ENCODE measurements at regions not wholly inside any gene's neighbourhood (a gene's known extent, or its start where the extent isn't known, plus 50 kb on each side); places are given as distances from the start of the nearest gene placed in this dataset.
A peak's percentile ranks its signal among the peaks of the same experiment; 100 is the strongest.

DNA sequence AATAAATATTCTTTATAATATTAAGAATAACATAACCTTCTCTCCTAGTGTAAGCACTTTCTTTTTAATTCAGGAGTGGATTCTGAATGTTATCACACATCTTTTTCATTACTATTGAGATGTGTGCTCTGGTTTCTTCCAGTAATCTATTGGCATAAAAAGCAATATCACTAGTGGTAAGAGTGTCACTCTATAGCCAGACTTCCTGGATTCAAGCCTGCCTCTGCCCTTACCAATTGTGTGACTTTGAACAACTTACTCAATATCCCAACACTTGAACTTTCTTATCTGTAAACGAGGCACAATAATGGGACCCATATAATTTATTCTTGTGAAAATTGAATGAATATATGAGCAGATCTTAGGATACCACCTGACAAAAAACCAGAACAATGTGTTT lies 71.0 kb downstream of the SEM1 start:
- DNase-seq: no peak

DNA sequence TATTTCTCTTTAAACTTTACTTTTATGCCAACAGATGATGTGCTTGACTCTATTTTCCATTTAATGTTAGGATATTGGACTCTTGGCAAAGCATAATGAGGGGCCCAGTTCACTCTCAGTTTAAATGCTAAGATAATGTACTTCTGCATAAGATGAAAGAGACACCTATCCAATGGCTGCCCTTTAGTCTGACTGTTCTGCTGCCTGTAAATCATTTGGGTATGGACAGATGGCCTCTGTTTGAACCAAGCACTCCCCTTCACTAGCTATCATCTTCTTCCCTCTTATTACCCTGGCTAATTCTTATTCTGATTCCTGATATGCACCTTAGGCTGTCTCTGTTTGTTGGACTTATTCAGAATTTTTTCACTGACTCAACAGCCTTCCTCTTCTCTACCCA lies 72.1 kb downstream of the SEM1 start:
- DNase-seq: no peak

DNA sequence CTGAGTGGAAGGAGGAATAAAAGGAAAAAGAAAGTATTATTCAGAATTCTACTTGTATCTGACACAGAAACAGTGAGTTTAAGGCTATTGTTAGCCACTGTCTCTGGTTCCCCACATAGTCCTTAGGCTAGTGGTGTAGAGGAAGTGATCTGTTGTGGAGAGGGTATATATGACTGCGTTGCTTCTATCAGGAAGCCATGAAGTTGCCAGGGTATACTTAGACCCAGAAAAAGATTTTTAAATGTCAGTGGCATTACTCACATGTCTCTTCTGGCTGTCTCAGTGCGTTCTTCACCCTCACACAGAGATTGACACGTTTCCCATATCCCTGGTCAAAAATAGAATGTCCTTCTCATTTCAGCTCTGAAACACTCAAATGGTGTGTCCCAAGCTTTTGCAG lies 72.7 kb downstream of the SEM1 start:
- DNase-seq: peak in 1 of 2 experiments; percentile 16

- no peak for DNase-seq
Observed at GRCh38 chr7:96636342-96636860, 73.2 kb downstream of the SEM1 start.

- no peak for DNase-seq
Observed at GRCh38 chr7:96629884-96630283, 79.8 kb downstream of the SEM1 start.

- no peak for DNase-seq
Observed at GRCh38 chr7:96624954-96625353, 84.7 kb downstream of the SEM1 start.

GRCh38 chr7:96621932-96622331 lies 87.7 kb downstream of the SEM1 start:
- no peak for DNase-seq

DNA sequence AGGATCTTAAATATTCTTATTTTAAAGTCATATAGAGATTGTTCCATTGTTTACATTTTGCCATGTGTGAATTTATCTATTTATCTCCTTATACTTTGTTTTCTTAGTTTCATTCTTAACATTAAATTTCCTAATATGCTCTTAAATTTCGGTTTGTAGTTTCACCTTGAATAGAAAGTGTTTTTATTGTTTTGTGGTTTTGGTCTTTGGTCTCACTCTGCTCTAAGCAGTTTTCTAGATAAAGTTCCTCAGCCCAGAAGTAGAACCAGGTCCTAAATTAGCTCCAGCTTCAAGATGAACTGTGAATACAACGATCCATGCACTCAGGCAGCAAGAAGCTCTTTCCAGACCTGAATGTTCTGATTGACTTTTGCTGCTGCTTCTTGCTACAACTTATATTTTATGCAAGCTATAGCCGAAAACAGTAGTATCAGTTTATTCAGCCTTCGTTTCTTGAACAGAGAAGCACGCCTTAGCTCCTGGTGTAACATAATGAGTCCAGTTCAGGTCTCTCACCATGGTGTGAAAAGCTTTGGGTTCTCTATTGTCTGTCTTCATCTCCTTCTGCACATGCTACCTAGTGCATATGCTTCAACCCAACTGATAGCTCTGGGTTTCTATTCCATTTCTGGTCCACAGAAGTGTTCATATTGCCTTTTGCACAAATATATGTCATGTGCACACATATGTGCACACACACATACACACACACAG lies 95.3 kb downstream of the SEM1 start:
- no peak for DNase-seq

DNA sequence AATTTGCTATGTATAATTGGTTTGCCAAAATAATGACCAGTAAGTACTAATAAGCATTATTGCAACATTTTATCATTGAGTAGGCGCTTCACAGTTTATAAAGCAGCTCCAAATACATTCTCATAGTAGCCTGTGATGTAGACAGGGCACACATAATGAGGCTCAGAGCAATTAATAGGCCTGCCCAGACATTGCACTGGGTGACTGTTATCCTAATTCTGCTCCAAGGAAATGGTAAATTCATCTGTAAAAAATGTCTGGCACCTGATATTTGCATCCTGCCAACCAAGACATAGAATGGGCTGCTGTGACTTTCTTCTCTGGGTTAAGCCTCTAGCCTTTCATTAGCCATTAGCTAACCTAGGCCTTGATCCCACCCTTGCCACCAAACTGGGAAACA lies 97.6 kb downstream of the SEM1 start:
- DNase-seq: no peak

GRCh38 chr7:96605045-96605716 lies 104.5 kb downstream of the SEM1 start:
- DNase-seq: no peak

- no peak for DNase-seq
Observed at GRCh38 chr7:96599288-96599936, 110.2 kb downstream of the SEM1 start.

- no peak for DNase-seq
Observed at GRCh38 chr7:96598421-96598820, 111.2 kb downstream of the SEM1 start.

GRCh38 chr7:96596120-96596826 lies 113.4 kb downstream of the SEM1 start:
- DNase-seq: peak; percentile 1 to 7

GRCh38 chr7:96591900-96592676 lies 117.6 kb downstream of the SEM1 start:
- DNase-seq: no peak

DNA sequence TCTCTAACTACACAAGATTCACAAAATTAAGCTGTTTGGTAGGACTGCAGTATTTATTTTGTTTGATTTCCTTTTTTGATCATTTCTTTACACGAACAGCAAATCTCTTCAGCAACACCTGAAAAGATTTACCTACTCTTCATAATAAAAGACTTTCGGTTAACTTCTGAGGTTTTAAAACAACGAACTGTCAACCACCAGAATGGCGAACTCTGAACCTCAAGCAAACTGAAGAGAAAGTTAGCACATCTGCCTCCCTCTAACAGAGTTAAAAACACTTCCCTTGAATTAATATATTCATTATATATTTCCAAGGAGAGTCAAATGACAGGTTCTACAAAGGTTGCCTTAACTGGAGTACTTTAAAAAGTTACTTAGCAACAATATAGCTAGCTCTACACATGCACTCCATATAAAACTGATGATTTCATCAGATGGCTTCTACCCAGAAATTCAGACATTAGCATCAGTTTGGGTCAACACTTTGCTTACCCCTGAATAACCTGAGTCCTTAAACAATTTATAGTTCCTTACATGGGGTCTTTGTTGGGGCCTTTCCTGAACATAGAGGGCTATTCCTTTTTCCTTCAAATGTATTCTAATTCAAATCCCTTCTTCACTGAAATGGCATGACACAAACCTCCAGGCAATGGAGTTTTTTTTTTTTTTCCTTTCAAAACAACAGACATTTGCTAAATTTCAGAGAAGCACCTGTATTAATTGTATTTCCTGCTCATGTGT lies 118.3 kb downstream of the SEM1 start:
- no peak for DNase-seq

- no peak for DNase-seq
Observed at GRCh38 chr7:96589038-96589437, 120.6 kb downstream of the SEM1 start.

DNA sequence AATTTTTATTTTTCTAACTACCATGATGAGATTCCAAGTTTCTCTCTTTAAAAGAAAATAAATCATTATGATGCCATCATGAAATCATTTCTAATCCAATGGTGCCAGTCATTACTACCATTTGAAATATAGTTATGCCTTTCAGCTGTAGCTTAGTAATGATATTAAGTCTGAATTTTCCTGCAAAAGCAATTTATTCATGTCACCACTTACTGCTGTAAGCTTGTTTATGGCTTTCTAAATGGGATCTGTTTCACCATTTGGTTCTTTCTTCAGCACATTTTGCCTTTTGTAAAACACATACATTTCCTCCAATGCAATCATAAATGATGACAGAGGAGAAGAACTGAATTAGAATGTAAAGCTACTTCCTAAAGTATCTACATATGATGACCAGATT lies 130.5 kb downstream of the SEM1 start:
- no peak for DNase-seq

DNA sequence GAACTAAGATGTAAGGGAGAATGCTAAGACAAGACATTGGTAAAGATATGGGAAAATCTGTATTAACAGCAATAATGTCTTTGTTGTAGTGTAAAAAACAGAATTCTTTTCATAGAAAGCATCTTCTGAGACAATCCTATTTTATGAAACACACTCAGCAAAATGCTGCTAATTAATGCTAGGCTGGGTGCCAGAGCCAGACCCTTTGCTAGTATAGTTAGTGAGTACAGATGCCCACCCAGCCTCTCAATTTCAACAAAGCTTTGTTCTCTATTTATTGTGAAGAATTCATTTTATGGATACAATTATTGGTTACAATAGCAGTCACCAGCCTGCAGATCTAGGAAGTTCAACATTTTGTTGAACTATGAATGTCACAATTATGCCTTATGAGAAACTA lies 131.0 kb downstream of the SEM1 start:
- no peak for DNase-seq

DNA sequence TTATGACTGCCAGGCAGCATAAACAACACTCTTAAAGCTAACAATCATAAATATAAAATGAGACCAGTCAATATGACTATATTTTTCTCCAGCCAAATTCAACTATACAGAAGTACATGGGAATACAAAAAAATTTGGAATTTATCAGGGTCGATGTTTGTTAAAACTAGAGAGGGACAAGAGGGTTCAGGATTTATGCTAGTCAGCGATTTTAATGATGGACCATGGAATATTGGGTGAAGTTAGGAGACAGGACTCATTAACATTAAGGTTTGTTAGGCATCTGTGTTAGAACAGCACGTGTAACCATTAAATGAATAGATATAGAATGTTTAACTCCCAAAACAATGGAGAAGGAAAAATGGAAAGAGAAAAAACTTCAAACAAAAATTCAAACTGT lies 146.2 kb downstream of the SEM1 start:
- DNase-seq: no peak

GRCh38 chr7:96562966-96563365 lies 146.7 kb downstream of the SEM1 start:
- no peak for DNase-seq

DNA sequence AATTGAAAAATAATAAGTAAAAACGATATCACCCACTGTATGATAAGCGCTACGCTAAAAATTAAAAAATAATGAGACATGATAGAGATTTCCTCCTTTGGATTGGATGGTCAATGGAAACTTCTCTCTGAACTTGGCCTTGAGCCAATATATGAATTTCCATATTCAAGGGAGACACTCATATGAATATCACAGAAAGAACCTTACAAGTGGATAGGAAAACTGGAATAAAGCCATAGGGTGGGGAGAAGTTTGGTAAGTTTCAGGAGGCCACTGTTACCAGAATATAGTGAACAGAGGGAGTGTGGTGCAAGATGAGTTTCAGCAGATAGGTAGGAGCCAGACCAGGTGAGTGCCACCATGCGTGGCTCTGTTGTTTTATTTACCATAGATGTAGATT lies 147.2 kb downstream of the SEM1 start:
- no peak for DNase-seq

GRCh38 chr7:96561892-96562291 lies 147.8 kb downstream of the SEM1 start:
- DNase-seq: no peak

Data from Kasumi-1 (cell line).